ENCODE measurements at regions not wholly inside any gene's neighbourhood (a gene's known extent, or its start where the extent isn't known, plus 50 kb on each side); places are given as distances from the start of the nearest gene placed in this dataset.
A peak's percentile ranks its signal among the peaks of the same experiment; 100 is the strongest.

GRCh38 chrX:35357656-35358055 is 415.1 kb downstream of the FAM47B start:
- no peak for TF ChIP-seq TAF1 (IDR thresholded peaks at IDR 0.05; ENCODE audit: low read depth)
- TF ChIP-seq USF1 (IDR thresholded peaks at IDR 0.05), result no peak
- no peak for TF ChIP-seq MAX (IDR thresholded peaks at IDR 0.05)

- TF ChIP-seq NFIC (IDR thresholded peaks at IDR 0.05) (no peak), ZBTB7A (IDR thresholded peaks at IDR 0.05; ENCODE audit: low read depth) (no peak), TAF1 (IDR thresholded peaks at IDR 0.05; ENCODE audit: low read depth) (no peak)
These were observed 420.3 kb downstream of the FAM47B start for GRCh38 chrX:35362866-35363265.

GRCh38 chrX:35374116-35374515 is 424.0 kb upstream of the MAGEB16 start:
- no peak for TF ChIP-seq NFIC (IDR thresholded peaks at IDR 0.05)
- no peak for TF ChIP-seq FOXM1 (IDR thresholded peaks at IDR 0.05; ENCODE audit: borderline replicate concordance, low read depth)
- TF ChIP-seq CEBPB (IDR thresholded peaks at IDR 0.05), result no peak
- TF ChIP-seq ZBTB7A (IDR thresholded peaks at IDR 0.05; ENCODE audit: low read depth), result no peak
- no peak for TF ChIP-seq MAX (IDR thresholded peaks at IDR 0.05)
- TF ChIP-seq RAD21 (IDR thresholded peaks at IDR 0.05; ENCODE audit: low read depth), result no peak
- no peak for TF ChIP-seq CREB1 (IDR thresholded peaks at IDR 0.05; ENCODE audit: low read depth)
- no peak for TF ChIP-seq REST (IDR thresholded peaks at IDR 0.05; ENCODE audit: low read depth)
- TF ChIP-seq EGR1 (IDR thresholded peaks at IDR 0.05), result no peak
- no peak for TF ChIP-seq TEAD4 (IDR thresholded peaks at IDR 0.05)
- no peak for TF ChIP-seq YY1 (IDR thresholded peaks at IDR 0.05; ENCODE audit: low read depth)
- no peak for TF ChIP-seq TCF12 (IDR thresholded peaks at IDR 0.05; ENCODE audit: low read depth)
- TF ChIP-seq TAF1 (IDR thresholded peaks at IDR 0.05; ENCODE audit: low read depth), result no peak
- no peak for TF ChIP-seq USF1 (IDR thresholded peaks at IDR 0.05)

- no peak for TF ChIP-seq TCF12 (IDR thresholded peaks at IDR 0.05; ENCODE audit: low read depth)
- 0 out of 2 replicates have a peak, but pooled peaks have one; percentile 29 for TF ChIP-seq NFIC (IDR thresholded peaks at IDR 0.05)
- no peak for TF ChIP-seq EGR1 (IDR thresholded peaks at IDR 0.05)
- no peak for TF ChIP-seq TAF1 (IDR thresholded peaks at IDR 0.05; ENCODE audit: low read depth)
- TF ChIP-seq TEAD4 (IDR thresholded peaks at IDR 0.05), result no peak
- TF ChIP-seq RAD21 (IDR thresholded peaks at IDR 0.05; ENCODE audit: low read depth), result peak; percentile 65
- no peak for TF ChIP-seq CEBPB (IDR thresholded peaks at IDR 0.05)
These were observed 417.1 kb upstream of the MAGEB16 start for GRCh38 chrX:35380808-35381700.

- TF ChIP-seq MAX (IDR thresholded peaks at IDR 0.05) (no peak), EP300 (IDR thresholded peaks at IDR 0.05; ENCODE audit: borderline replicate concordance) (no peak), TEAD4 (IDR thresholded peaks at IDR 0.05) (no peak), CEBPB (IDR thresholded peaks at IDR 0.05) (no peak), USF1 (IDR thresholded peaks at IDR 0.05) (no peak), EGR1 (IDR thresholded peaks at IDR 0.05) (no peak), REST (IDR thresholded peaks at IDR 0.05; ENCODE audit: low read depth) (no peak), ZBTB7A (IDR thresholded peaks at IDR 0.05; ENCODE audit: low read depth) (no peak), FOXM1 (IDR thresholded peaks at IDR 0.05; ENCODE audit: borderline replicate concordance, low read depth) (no peak), RAD21 (IDR thresholded peaks at IDR 0.05; ENCODE audit: low read depth) (no peak), TCF12 (IDR thresholded peaks at IDR 0.05; ENCODE audit: low read depth) (no peak), TAF1 (IDR thresholded peaks at IDR 0.05; ENCODE audit: low read depth) (no peak), NFIC (IDR thresholded peaks at IDR 0.05) (no peak), YY1 (IDR thresholded peaks at IDR 0.05; ENCODE audit: low read depth) (no peak), CREB1 (IDR thresholded peaks at IDR 0.05; ENCODE audit: low read depth) (no peak)
These were observed 415.2 kb upstream of the MAGEB16 start for GRCh38 chrX:35382966-35383365.

All from Ishikawa (cell line).